SK-N-SH (cell line): ENCODE measurements at regions not wholly inside any gene's neighbourhood (a gene's known extent, or its start where the extent isn't known, plus 50 kb on each side); places are given as distances from the start of the nearest gene placed in this dataset.

Experiments used
- CTCF ChIA-PET: fragments of 300-600, 350-600 bp; formaldehyde crosslinking; extraction: SDS; loops from one replicate; lab custom pipeline; 2021; lab: Yijun Ruan, JAX
- POLR2A ChIA-PET: fragments of 350-600 bp; sonication (Branson Sonifier 250); formaldehyde crosslinking; extraction: SDS; loops from one replicate; lab custom pipeline; 2020; ENCODE audit warnings: antibody characterized with exemption, inconsistent platforms; lab: Yijun Ruan, JAX
- DNase-seq: peaks from one replicate; pipeline ENCODE4 v3.0.0; 2012
- H2AFZ ChIP-seq: fragments of 200-600 bp; sonication (generic); 2 replicates; pipeline ENCODE4 v1.8.1; 2016; ENCODE audit warnings: antibody characterized with exemption, mild to moderate bottlenecking, low read depth
- H3F3A ChIP-seq: fragments of 200-600 bp; sonication (generic); replicated peaks from 2 replicates; pipeline ENCODE3; 2016; ENCODE audit warnings: antibody characterized with exemption, mild to moderate bottlenecking; ENCODE audit not compliant: insufficient read depth
- H3K27ac ChIP-seq, 2 experiments: fragments of 200-500 bp in 1 of 2; fragments of 200-600 bp in 1 of 2; sonication (Bioruptor generic) in 1 of 2; sonication (generic), shearing (Covaris generic) in 1 of 2; 2 replicates each; pipeline versions ENCODE4 v1.5.1 to v1.6.1; 2014 to 2016; ENCODE audit warnings: low read depth in 2 of 2, inconsistent platforms in 1 of 2, low read length in 1 of 2, mild to moderate bottlenecking in 1 of 2, mixed read lengths in 1 of 2
- H3K27me3 ChIP-seq: fragments of 200-600 bp; sonication (generic), shearing (Covaris generic); 2 replicates; pipeline ENCODE4 v1.6.1; 2016; ENCODE audit warnings: mixed run types; ENCODE audit not compliant: insufficient read depth
- H3K36me3 ChIP-seq, 2 experiments: fragments of 200-500 bp in 1 of 2; fragments of 200-600 bp in 1 of 2; sonication (Bioruptor generic) in 1 of 2; sonication (generic) in 1 of 2; replicated peaks in 1 of 2; 2 replicates each; pipeline versions ENCODE3 to v1.5.1; 2014 to 2016; ENCODE audit warnings: low read length in 1 of 2, mild to moderate bottlenecking in 1 of 2; ENCODE audit not compliant: insufficient read depth in 2 of 2, control insufficient read depth in 1 of 2
- H3K4me1 ChIP-seq, 2 experiments: fragments of 200-500 bp in 1 of 2; fragments of 200-600 bp in 1 of 2; sonication (Bioruptor generic) in 1 of 2; sonication (generic), shearing (Covaris generic) in 1 of 2; 2 replicates each; pipeline versions ENCODE4 v1.5.1 to v1.6.1; 2014 to 2016; ENCODE audit warnings: low read depth in 1 of 2, low read length in 1 of 2, mixed run types in 1 of 2; ENCODE audit not compliant: insufficient read depth in 2 of 2, control insufficient read depth in 1 of 2
- H3K4me2 ChIP-seq: fragments of 200-600 bp; sonication (generic), shearing (Covaris generic); 2 replicates; pipeline ENCODE4 v1.6.1; 2017; ENCODE audit warnings: mixed run types
- H3K4me3 ChIP-seq, 2 experiments: fragments of 200-500 bp in 1 of 2; fragments of 200-600 bp in 1 of 2; sonication (Bioruptor generic) in 1 of 2; sonication (generic), shearing (Covaris generic) in 1 of 2; 2 replicates each; pipeline versions ENCODE4 v1.5.1 to v1.8.1; 2014 to 2016; ENCODE audit warnings: low read depth in 2 of 2, inconsistent platforms in 1 of 2, low read length in 1 of 2, mild to moderate bottlenecking in 1 of 2, mixed read lengths in 1 of 2, moderate library complexity in 1 of 2
- H3K79me2 ChIP-seq: fragments of 200-600 bp; sonication (generic); 2 replicates; pipeline ENCODE4 v1.8.1; 2017; ENCODE audit warnings: mild to moderate bottlenecking; ENCODE audit not compliant: insufficient read depth
- H3K9ac ChIP-seq: fragments of 200-600 bp; sonication (generic); 2 replicates; pipeline ENCODE4 v1.6.1; 2017; ENCODE audit warnings: mixed run types
- H3K9me2 ChIP-seq: fragments of 200-600 bp; sonication (generic); 2 replicates; pipeline ENCODE4 v1.6.1; 2017; ENCODE audit warnings: mixed run types
- H3K9me3 ChIP-seq: fragments of 200-600 bp; sonication (generic); 2 replicates; pipeline ENCODE4 v1.6.1; 2017; ENCODE audit warnings: mixed run types, mild to moderate bottlenecking, moderate library complexity
- H4K20me1 ChIP-seq: fragments of 200-600 bp; sonication (generic); 2 replicates; pipeline ENCODE4 v1.6.1; 2017; ENCODE audit warnings: mild to moderate bottlenecking, mixed run types; ENCODE audit not compliant: insufficient read depth
- CHD2 ChIP-seq: fragments of 150-350 bp; IDR thresholded peaks from 2 replicates; pipeline ENCODE4 v1.6.1; 2018; ENCODE audit warnings: low read length; ENCODE audit not compliant: partially characterized antibody
- FOXJ3 ChIP-seq: sonication (generic); formaldehyde crosslinking; IDR thresholded peaks from 2 replicates; pipeline ENCODE4 v1.5.1; 2020; ENCODE audit warnings: mild to moderate bottlenecking, missing genetic modification reagents
- GATA2 ChIP-seq: sonication (generic); formaldehyde crosslinking; IDR thresholded peaks from 2 replicates; pipeline ENCODE4 v1.5.0; 2020; ENCODE audit warnings: mild to moderate bottlenecking, missing genetic modification reagents
- MXI1 ChIP-seq: IDR thresholded peaks from 2 replicates; pipeline ENCODE4 v1.6.1; 2012; ENCODE audit warnings: mild to moderate bottlenecking, low read depth, low read length, improper control_type of control experiment
- NRF1 ChIP-seq: IDR thresholded peaks from 2 replicates; pipeline ENCODE4 v1.6.1; 2012; ENCODE audit warnings: low read depth, mild to moderate bottlenecking, low read length
- PBX3 ChIP-seq: IDR thresholded peaks from 2 replicates; pipeline ENCODE4; 2012
- RAD21 ChIP-seq: IDR thresholded peaks from 2 replicates; pipeline ENCODE4 v1.6.1; 2012; ENCODE audit warnings: mild to moderate bottlenecking, low read length
- RCOR1 ChIP-seq: fragments of 150-350 bp; IDR thresholded peaks from 2 replicates; pipeline ENCODE4 v1.6.1; 2017; ENCODE audit warnings: antibody characterized with exemption, low read length
- RXRA ChIP-seq: IDR thresholded peaks from 2 replicates; pipeline ENCODE4 v1.4.0; 2012; ENCODE audit warnings: low read depth, mild to moderate bottlenecking, borderline replicate concordance
- SIN3A ChIP-seq: IDR thresholded peaks from 2 replicates; pipeline ENCODE4 v1.6.1; 2012; ENCODE audit warnings: low read depth, mild to moderate bottlenecking, low read length, moderate library complexity, borderline replicate concordance
- TEAD4 ChIP-seq: IDR thresholded peaks from 2 replicates; pipeline ENCODE4 v1.4.0; 2012; ENCODE audit warnings: mild to moderate bottlenecking, borderline replicate concordance; ENCODE audit not compliant: insufficient read depth
- USF2 ChIP-seq: fragments of 150-350 bp; IDR thresholded peaks from 2 replicates; pipeline ENCODE4 v1.6.1; 2017; ENCODE audit warnings: antibody characterized with exemption, low read length, low read depth, borderline replicate concordance
- ZBTB33 ChIP-seq: IDR thresholded peaks from 2 replicates; pipeline ENCODE4 v1.4.0; 2012; ENCODE audit warnings: low read depth, borderline replicate concordance
- WGBS: methylation state at CpG from one replicate; pipeline ENCODE4 v1.1.6; 2017; ENCODE audit warnings: low lambda C conversion rate; 5-methylcytosine and 5-hydroxymethylcytosine counted together
- TF ChIP-seq, protein P1 (sequence below): IDR thresholded peaks from 2 replicates; pipeline ENCODE4 v1.6.1; 2012; ENCODE audit warnings: mild to moderate bottlenecking, low read depth, low read length, moderate library complexity
- TF ChIP-seq, protein P2 (sequence below): fragments of 200-600 bp; sonication (generic); IDR thresholded peaks from 2 replicates; pipeline ENCODE4 v1.6.1; 2017; ENCODE audit warnings: antibody characterized with exemption, mild to moderate bottlenecking, moderate library complexity

DNA sequence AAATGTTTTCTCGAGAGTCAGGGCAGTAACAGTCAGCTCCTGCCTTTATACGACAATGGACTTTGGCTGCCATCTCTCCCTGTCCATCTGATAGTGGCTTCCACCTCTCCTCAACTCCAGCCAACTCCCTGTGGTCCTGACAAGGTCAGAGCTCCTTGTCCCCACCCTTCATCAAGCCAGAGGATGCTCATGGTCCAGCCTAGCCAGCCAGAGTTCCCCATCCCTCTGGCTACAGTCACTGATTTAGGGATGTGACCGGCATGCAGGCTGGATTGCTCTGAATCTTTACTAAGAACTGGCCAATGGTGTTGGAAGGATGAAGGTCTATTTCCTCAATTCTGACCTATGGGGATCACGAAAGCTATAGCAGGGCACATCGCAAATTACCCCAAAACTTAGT, 156.1 kb downstream of the OR4M2 start:
- Histone ChIP-seq H3K9ac (no peak overlapping the region), H3K36me3 (no peaks in the 10 kb centered on the region), H3K4me1 (no peaks in the 10 kb centered on the region; a peak in 1 of 4 replicates), H3K4me2 (no peak overlapping the region), H3K27me3 (no peaks in the 10 kb centered on the region; the same call in 1 of the 2 replicates), H3K27ac (no peak overlapping the region), H3K4me3 (no peak overlapping the region), H3K79me2 (no peaks in the 10 kb centered on the region), H3K9me3 (no peaks in the 10 kb centered on the region), H2AFZ (no peak overlapping the region), H4K20me1 (no peaks in the 10 kb centered on the region), H3K9me2 (no peaks in the 10 kb centered on the region), H3F3A (no peaks in the 10 kb centered on the region)
- DNase-seq: no peak
- TF ChIP-seq, protein P1, sequence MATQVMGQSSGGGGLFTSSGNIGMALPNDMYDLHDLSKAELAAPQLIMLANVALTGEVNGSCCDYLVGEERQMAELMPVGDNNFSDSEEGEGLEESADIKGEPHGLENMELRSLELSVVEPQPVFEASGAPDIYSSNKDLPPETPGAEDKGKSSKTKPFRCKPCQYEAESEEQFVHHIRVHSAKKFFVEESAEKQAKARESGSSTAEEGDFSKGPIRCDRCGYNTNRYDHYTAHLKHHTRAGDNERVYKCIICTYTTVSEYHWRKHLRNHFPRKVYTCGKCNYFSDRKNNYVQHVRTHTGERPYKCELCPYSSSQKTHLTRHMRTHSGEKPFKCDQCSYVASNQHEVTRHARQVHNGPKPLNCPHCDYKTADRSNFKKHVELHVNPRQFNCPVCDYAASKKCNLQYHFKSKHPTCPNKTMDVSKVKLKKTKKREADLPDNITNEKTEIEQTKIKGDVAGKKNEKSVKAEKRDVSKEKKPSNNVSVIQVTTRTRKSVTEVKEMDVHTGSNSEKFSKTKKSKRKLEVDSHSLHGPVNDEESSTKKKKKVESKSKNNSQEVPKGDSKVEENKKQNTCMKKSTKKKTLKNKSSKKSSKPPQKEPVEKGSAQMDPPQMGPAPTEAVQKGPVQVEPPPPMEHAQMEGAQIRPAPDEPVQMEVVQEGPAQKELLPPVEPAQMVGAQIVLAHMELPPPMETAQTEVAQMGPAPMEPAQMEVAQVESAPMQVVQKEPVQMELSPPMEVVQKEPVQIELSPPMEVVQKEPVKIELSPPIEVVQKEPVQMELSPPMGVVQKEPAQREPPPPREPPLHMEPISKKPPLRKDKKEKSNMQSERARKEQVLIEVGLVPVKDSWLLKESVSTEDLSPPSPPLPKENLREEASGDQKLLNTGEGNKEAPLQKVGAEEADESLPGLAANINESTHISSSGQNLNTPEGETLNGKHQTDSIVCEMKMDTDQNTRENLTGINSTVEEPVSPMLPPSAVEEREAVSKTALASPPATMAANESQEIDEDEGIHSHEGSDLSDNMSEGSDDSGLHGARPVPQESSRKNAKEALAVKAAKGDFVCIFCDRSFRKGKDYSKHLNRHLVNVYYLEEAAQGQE: no peak
- TF ChIP-seq RAD21: no peak
- no peak for TF ChIP-seq USF2
- TF ChIP-seq RCOR1: no peak
- TF ChIP-seq NRF1: no peak
- no peak for TF ChIP-seq FOXJ3 (CRISPR knock-in tag)
- no peak for TF ChIP-seq CHD2
- TF ChIP-seq GATA2: no peak
- TF ChIP-seq SIN3A: no peak
- no peak for TF ChIP-seq MXI1
- TF ChIP-seq RXRA: no peak
- TF ChIP-seq TEAD4: no peak
- TF ChIP-seq, protein P2, sequence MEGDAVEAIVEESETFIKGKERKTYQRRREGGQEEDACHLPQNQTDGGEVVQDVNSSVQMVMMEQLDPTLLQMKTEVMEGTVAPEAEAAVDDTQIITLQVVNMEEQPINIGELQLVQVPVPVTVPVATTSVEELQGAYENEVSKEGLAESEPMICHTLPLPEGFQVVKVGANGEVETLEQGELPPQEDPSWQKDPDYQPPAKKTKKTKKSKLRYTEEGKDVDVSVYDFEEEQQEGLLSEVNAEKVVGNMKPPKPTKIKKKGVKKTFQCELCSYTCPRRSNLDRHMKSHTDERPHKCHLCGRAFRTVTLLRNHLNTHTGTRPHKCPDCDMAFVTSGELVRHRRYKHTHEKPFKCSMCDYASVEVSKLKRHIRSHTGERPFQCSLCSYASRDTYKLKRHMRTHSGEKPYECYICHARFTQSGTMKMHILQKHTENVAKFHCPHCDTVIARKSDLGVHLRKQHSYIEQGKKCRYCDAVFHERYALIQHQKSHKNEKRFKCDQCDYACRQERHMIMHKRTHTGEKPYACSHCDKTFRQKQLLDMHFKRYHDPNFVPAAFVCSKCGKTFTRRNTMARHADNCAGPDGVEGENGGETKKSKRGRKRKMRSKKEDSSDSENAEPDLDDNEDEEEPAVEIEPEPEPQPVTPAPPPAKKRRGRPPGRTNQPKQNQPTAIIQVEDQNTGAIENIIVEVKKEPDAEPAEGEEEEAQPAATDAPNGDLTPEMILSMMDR: no peak
- TF ChIP-seq PBX3: no peak
- TF ChIP-seq ZBTB33: no peak
- ChIA-PET POLR2A (no interaction called here), CTCF (interaction anchor here (2.9 kb wide), 1 partner anchor 13 kb away, joined by 11 read pairs; no protein-coding TSS in a partner anchor)
- WGBS: 15% methylated on average over 5 of the region's 5 CpGs
